Testis (tissue), 2 donors: ENCODE measurements at regions not wholly inside any gene's neighbourhood (a gene's known extent, or its start where the extent isn't known, plus 50 kb on each side); places are given as distances from the start of the nearest gene placed in this dataset.

Source experiments
- CTCF ChIP-seq, 3 experiments: fragments of 450-650 bp in 2 of 3; fragments of 200-600 bp in 1 of 3; sonication (generic) in 1 of 3; IDR thresholded peaks; one replicate each; pipeline ENCODE4 v1.5.1; 2016 to 2019; ENCODE audit warnings: antibody characterized with exemption in 3 of 3, mild to moderate bottlenecking in 2 of 3, moderate library complexity in 1 of 3
- POLR2A ChIP-seq: fragments of 450-650 bp; IDR thresholded peaks from one replicate; pipeline ENCODE4 v1.6.1; 2017; ENCODE audit warnings: antibody characterized with exemption, mild to moderate bottlenecking, moderate library complexity

GRCh38 chr18:1147730-1148129 lies 243.1 kb downstream of the ADCYAP1 start:
- TF ChIP-seq CTCF (IDR thresholded peaks at IDR 0.05) (no peak), POLR2A (no peak)
